H1 (cell line): ENCODE measurements at regions not wholly inside any gene's neighbourhood (a gene's known extent, or its start where the extent isn't known, plus 50 kb on each side); places are given as distances from the start of the nearest gene placed in this dataset.

Source experiments
- CTCF ChIA-PET: fragments of 300-600 bp; sonication (Branson Sonifier 250); formaldehyde crosslinking; loops from one replicate; lab custom pipeline; 2021; ENCODE audit not compliant: partially characterized antibody; lab: Charles Lee
- POLR2A ChIA-PET: fragments of 300-600 bp; sonication (Branson Sonifier 250); formaldehyde crosslinking; loops from one replicate; lab custom pipeline; 2021; ENCODE audit warnings: inconsistent platforms; ENCODE audit not compliant: partially characterized antibody; lab: Charles Lee
- DNase-seq, 2 experiments: peaks; one replicate each; pipeline versions ENCODE4 v3.0.0 to v3.0.0-alpha.2; 2010 to 2022; ENCODE audit warnings: low spot score in 2 of 2, low read depth in 1 of 2, mixed read lengths in 1 of 2
- FAIRE-seq: peaks from 2 replicates; lab custom pipeline; 2011; peaks lifted over from hg19 to GRCh38; lab: Jason Lieb, UNC
- H2AFZ ChIP-seq: 2 replicates; pipeline ENCODE4 v1.8.1; 2012; ENCODE audit warnings: low read length, inconsistent platforms
- H2AK5ac ChIP-seq: 2 replicates; pipeline ENCODE4 v1.6.1; 2013; ENCODE audit warnings: low read depth, low read length
- H2BK120ac ChIP-seq: replicated peaks from 2 replicates; pipeline ENCODE3; 2013; ENCODE audit warnings: low read depth, low read length, inconsistent platforms
- H2BK12ac ChIP-seq: 2 replicates; pipeline ENCODE4 v1.6.1; 2013; ENCODE audit warnings: low read depth, low read length
- H2BK15ac ChIP-seq: 2 replicates; pipeline ENCODE4 v1.6.1; 2013; ENCODE audit warnings: low read length
- H2BK20ac ChIP-seq: 2 replicates; pipeline ENCODE4 v1.6.1; 2013; ENCODE audit warnings: low read length
- H2BK5ac ChIP-seq: 2 replicates; pipeline ENCODE4 v1.6.1; 2013; ENCODE audit warnings: low read depth, low read length
- H3K14ac ChIP-seq: 2 replicates; pipeline ENCODE4 v1.6.1; 2013; ENCODE audit warnings: inconsistent platforms; ENCODE audit not compliant: insufficient read length
- H3K18ac ChIP-seq: 2 replicates; pipeline ENCODE4 v1.6.1; 2013; ENCODE audit warnings: low read length; ENCODE audit errors: extremely low read depth
- H3K23ac ChIP-seq: 2 replicates; pipeline ENCODE4 v1.6.1; 2013; ENCODE audit warnings: inconsistent platforms; ENCODE audit not compliant: insufficient read length
- H3K23me2 ChIP-seq: 2 replicates; pipeline ENCODE4 v1.6.1; 2013; ENCODE audit warnings: low read depth, low read length
- H3K27ac ChIP-seq: 2 replicates; pipeline ENCODE4 v1.6.1; 2011; ENCODE audit warnings: low read depth, low read length, inconsistent platforms
- H3K27me3 ChIP-seq, 4 experiments: replicated peaks in 1 of 4; 1 replicate in 1 of 4; 2 replicates in 3 of 4; pipeline versions ENCODE4 v1.6.1 to v1.8.1; 2011 to 2013; ENCODE audit warnings: low read length in 3 of 4, mild to moderate bottlenecking in 3 of 4, inconsistent platforms in 2 of 4, mixed read lengths in 2 of 4, moderate library complexity in 1 of 4; ENCODE audit not compliant: control insufficient read depth in 3 of 4, insufficient read depth in 3 of 4; ENCODE audit errors: extremely low read depth in 1 of 4
- H3K36me3 ChIP-seq, 4 experiments: 2 replicates each; pipeline versions ENCODE4 v1.6.1 to v1.8.1; 2011 to 2013; ENCODE audit warnings: mild to moderate bottlenecking in 4 of 4, low read length in 3 of 4, moderate library complexity in 2 of 4, control low read depth in 1 of 4, inconsistent platforms in 1 of 4; ENCODE audit not compliant: insufficient read depth in 4 of 4, control insufficient read depth in 2 of 4
- H3K4ac ChIP-seq: replicated peaks from 2 replicates; pipeline ENCODE3; 2013; ENCODE audit warnings: low read length, low read depth, mixed read lengths, inconsistent platforms; ENCODE audit not compliant: insufficient read length
- H3K4me1 ChIP-seq, 4 experiments: replicated peaks in 1 of 4; 1 replicate in 1 of 4; 2 replicates in 3 of 4; pipeline versions ENCODE4 v1.6.1 to v1.8.1; 2011 to 2013; ENCODE audit warnings: low read length in 3 of 4, inconsistent platforms in 2 of 4, mixed read lengths in 1 of 4; ENCODE audit not compliant: insufficient read depth in 4 of 4, control insufficient read depth in 3 of 4
- H3K4me2 ChIP-seq, 2 experiments: 2 replicates each; pipeline versions ENCODE4 v1.6.1 to v1.8.1; 2011 to 2013; ENCODE audit warnings: low read depth in 2 of 2, low read length in 2 of 2, control low read depth in 1 of 2, inconsistent platforms in 1 of 2, mild to moderate bottlenecking in 1 of 2; ENCODE audit not compliant: insufficient read depth in 1 of 2
- H3K4me3 ChIP-seq, 4 experiments: fragments of 200-600, 300-600 bp in 1 of 4; sonication (generic), shearing (Covaris generic), sonication (Bioruptor Twin) in 1 of 4; 2 replicates each; pipeline versions ENCODE4 v1.5.1 to v1.8.1; 2011 to 2016; ENCODE audit warnings: low read length in 4 of 4, low read depth in 3 of 4, control low read depth in 2 of 4, inconsistent platforms in 2 of 4, mild to moderate bottlenecking in 2 of 4, mixed read lengths in 1 of 4, moderate library complexity in 1 of 4; ENCODE audit not compliant: insufficient read depth in 2 of 4; ENCODE audit errors: extremely low read depth in 1 of 4
- H3K56ac ChIP-seq: replicated peaks from 2 replicates; pipeline ENCODE3; 2013; ENCODE audit warnings: low read depth, mild to moderate bottlenecking, mixed read lengths, low read length, inconsistent platforms; ENCODE audit not compliant: insufficient read length
- H3K79me1 ChIP-seq: 2 replicates; pipeline ENCODE4 v1.6.1; 2013; ENCODE audit warnings: low read depth, low read length, control low read depth
- H3K79me2 ChIP-seq, 2 experiments: 2 replicates each; pipeline versions ENCODE4 v1.6.1 to v1.8.1; 2012 to 2013; ENCODE audit warnings: low read length in 2 of 2, mild to moderate bottlenecking in 2 of 2, inconsistent platforms in 1 of 2; ENCODE audit not compliant: insufficient read depth in 2 of 2, control insufficient read depth in 1 of 2
- H3K9ac ChIP-seq, 4 experiments: replicated peaks in 1 of 4; 1 replicate in 1 of 4; 2 replicates in 3 of 4; pipeline versions ENCODE4 v1.6.1 to v1.8.1; 2011 to 2013; ENCODE audit warnings: low read depth in 3 of 4, low read length in 3 of 4, control low read depth in 2 of 4, mild to moderate bottlenecking in 2 of 4, moderate library complexity in 2 of 4, inconsistent platforms in 1 of 4; ENCODE audit errors: extremely low read depth in 1 of 4
- H3K9me3 ChIP-seq, 2 experiments: 2 replicates each; pipeline versions ENCODE4 v1.6.1 to v1.8.1; 2012 to 2013; ENCODE audit warnings: mild to moderate bottlenecking in 2 of 2, moderate library complexity in 2 of 2, control low read depth in 1 of 2, inconsistent platforms in 1 of 2, low read depth in 1 of 2, low read length in 1 of 2, mixed read lengths in 1 of 2; ENCODE audit not compliant: insufficient read depth in 2 of 2
- H4K20me1 ChIP-seq, 2 experiments: replicated peaks in 1 of 2; 2 replicates each; pipeline versions ENCODE3 to v1.8.1; 2011 to 2013; ENCODE audit warnings: inconsistent platforms in 2 of 2, low read length in 2 of 2, mild to moderate bottlenecking in 1 of 2; ENCODE audit not compliant: insufficient read depth in 2 of 2, control insufficient read depth in 1 of 2
- H4K5ac ChIP-seq: 2 replicates; pipeline ENCODE4 v1.6.1; 2013; ENCODE audit warnings: low read length, low read depth, mixed read lengths, inconsistent platforms; ENCODE audit not compliant: insufficient read length
- H4K8ac ChIP-seq: 2 replicates; pipeline ENCODE4 v1.8.0; 2013; ENCODE audit warnings: mild to moderate bottlenecking, moderate library complexity, low read length, inconsistent platforms; ENCODE audit not compliant: insufficient read depth; ENCODE audit errors: extremely low read depth
- H4K91ac ChIP-seq: replicated peaks from 2 replicates; pipeline ENCODE3; 2013; ENCODE audit warnings: low read length, mixed read lengths, inconsistent platforms; ENCODE audit not compliant: insufficient read length
- ASH2L ChIP-seq: fragments of 200-600, 300-600 bp; sonication (generic); IDR thresholded peaks from one replicate; pipeline ENCODE4 v1.7.1; 2017; ENCODE audit warnings: low read length
- CHD1 ChIP-seq: IDR thresholded peaks from 2 replicates; pipeline ENCODE4 v1.6.1; 2012; ENCODE audit warnings: low read depth, low read length, improper control_type of control experiment
- CTBP2 ChIP-seq: IDR thresholded peaks from 2 replicates; pipeline ENCODE4 v1.7.0; 2011; ENCODE audit warnings: borderline replicate concordance, mild to moderate bottlenecking, moderate library complexity, mixed read lengths, low read length; ENCODE audit not compliant: insufficient read depth, insufficient read length
- KDM1A ChIP-seq: fragments of 200-600, 300-600 bp; sonication (generic); IDR thresholded peaks from 2 replicates; pipeline ENCODE4 v1.7.1; 2016; ENCODE audit warnings: mild to moderate bottlenecking, low read length, borderline replicate concordance
- NRF1 ChIP-seq: IDR thresholded peaks from 2 replicates; pipeline ENCODE4 v1.6.1; 2011; ENCODE audit warnings: mild to moderate bottlenecking, low read depth, low read length, improper control_type of control experiment
- RFX5 ChIP-seq: IDR thresholded peaks from 2 replicates; pipeline ENCODE4 v1.6.1; 2011; ENCODE audit warnings: low read depth, low read length, improper control_type of control experiment, borderline replicate concordance
- SIX5 ChIP-seq: IDR thresholded peaks from 2 replicates; pipeline ENCODE4 v1.6.1; 2011; ENCODE audit warnings: mild to moderate bottlenecking, low read depth, low read length

DNA sequence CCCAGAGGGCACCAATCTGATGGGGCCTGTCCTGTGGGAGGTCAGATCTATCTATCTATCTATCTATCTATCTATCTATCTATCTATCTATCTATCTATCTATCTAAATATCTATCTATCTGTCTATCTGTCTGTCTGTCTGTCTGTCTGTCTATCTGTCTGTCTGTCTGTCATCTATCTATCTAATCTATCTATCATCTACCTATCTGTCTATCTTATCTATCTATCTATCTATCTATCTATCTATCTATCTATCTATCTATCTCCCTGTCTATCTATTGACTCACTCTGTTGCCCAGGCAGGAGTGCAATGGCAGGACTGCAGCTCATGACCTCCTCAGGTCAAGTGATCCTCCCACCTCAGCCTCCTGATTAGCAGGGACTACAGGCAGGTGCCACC is 155.7 kb upstream of the STX18 start:
- Histone ChIP-seq H2AK5ac (no peak overlapping the region), H3K23ac (no peak overlapping the region), H3K4ac (no peak overlapping the region), H3K14ac (no peak overlapping the region), H3K27ac (no peak overlapping the region), H2BK12ac (no peak overlapping the region), H4K91ac (no peak overlapping the region), H3K56ac (no peak overlapping the region), H3K27me3 (peaks cover 0 to 3% (median under 1%) of the 10 kb centered on the region in 4 experiments; a peak in 1 of 7 replicates), H3K4me3 (no peak overlapping the region), H3K4me2 (no peak overlapping the region), H3K9ac (no peak overlapping the region)
- POLR2A ChIA-PET: no interaction called here
- TF ChIP-seq NRF1 (no peak), SIX5 (no peak), KDM1A (no peak), CHD1 (no peak), RFX5 (no peak), ASH2L (no peak), CTBP2 (no peak)
- TF ChIP-seq, all 59 proteins: peak for 0
- H3K18ac ChIP-seq: no peak overlapping the region
- H3K79me1 ChIP-seq: no peaks in the 10 kb centered on the region
- H2AFZ ChIP-seq: no peak overlapping the region
- H2BK20ac ChIP-seq: no peak overlapping the region
- H4K20me1 ChIP-seq: peaks cover 0 to 1% of the 10 kb centered on the region in 2 experiments
- CTCF ChIA-PET: interaction anchor here (0.7 to 1.8 kb wide), 2 partner anchors 28 to 469 kb away, joined by 3 to 7 read pairs; no protein-coding TSS in a partner anchor
- H3K4me1 ChIP-seq: peaks cover 3 to 9% (median 6%) of the 10 kb centered on the region in 4 experiments; a peak in 5 of 7 replicates
- no peak overlapping the region for H2BK15ac ChIP-seq
- peaks cover 3% of the 10 kb centered on the region; the same call in 1 of the 2 replicates for H3K23me2 ChIP-seq
- no peaks in the 10 kb centered on the region for H3K79me2 ChIP-seq
- H4K8ac ChIP-seq: no peak overlapping the region
- DNase-seq (no peak), FAIRE-seq (no peak)
- no peak overlapping the region for H2BK5ac ChIP-seq
- H3K36me3 ChIP-seq: no peaks in the 10 kb centered on the region
- no peak overlapping the region for H2BK120ac ChIP-seq
- H4K5ac ChIP-seq: no peak overlapping the region
- no peaks in the 10 kb centered on the region for H3K9me3 ChIP-seq
